WTC11 (cell line): ENCODE measurements at regions not wholly inside any gene's neighbourhood (a gene's known extent, or its start where the extent isn't known, plus 50 kb on each side); places are given as distances from the start of the nearest gene placed in this dataset.

ENCODE experiments used
- ATAC-seq: fragments of 200-7000 bp; cut with Tn5 transposase; 2 replicates; pipeline ENCODE4 v1.10.0; 2021; ENCODE audit warnings: mild to moderate bottlenecking, moderate library complexity
- CTCF ChIA-PET: fragments of 300-600 bp; sonication (Branson Sonifier 250); formaldehyde crosslinking; loops from one replicate; lab custom pipeline; 2021; ENCODE audit warnings: antibody characterized with exemption; lab: Charles Lee
- POLR2A ChIA-PET: fragments of 350-600 bp; sonication (Branson Sonifier 250); formaldehyde crosslinking; loops from one replicate; lab custom pipeline; 2021; ENCODE audit warnings: antibody characterized with exemption; lab: Charles Lee
- DNase-seq: peaks from one replicate; pipeline ENCODE4 v3.0.0; 2021; ENCODE audit warnings: low spot score
- H3K27ac Mint-ChIP-seq: 2 replicates; pipeline ENCODE4 v1.8.0; 2021; ENCODE audit warnings: mixed read lengths
- H3K27me3 Mint-ChIP-seq: 2 replicates; pipeline ENCODE4 v1.8.0; 2021; ENCODE audit warnings: low read depth, mild to moderate bottlenecking, moderate library complexity, mixed read lengths
- H3K36me3 Mint-ChIP-seq: 2 replicates; pipeline ENCODE4 v1.8.0; 2021; ENCODE audit warnings: mixed read lengths
- H3K4me1 Mint-ChIP-seq: 2 replicates; pipeline ENCODE4 v1.8.0; 2022; ENCODE audit warnings: mixed read lengths
- H3K4me3 Mint-ChIP-seq: 2 replicates; pipeline ENCODE4 v1.8.0; 2021; ENCODE audit warnings: mild to moderate bottlenecking, moderate library complexity, mixed read lengths
- H3K9me3 Mint-ChIP-seq: 2 replicates; pipeline ENCODE4 v1.8.0; 2021; ENCODE audit warnings: mixed read lengths
- CREM ChIP-seq: sonication (generic); formaldehyde crosslinking; IDR thresholded peaks from 2 replicates; pipeline ENCODE4 v1.8.1; 2022; ENCODE audit warnings: mild to moderate bottlenecking, missing genetic modification reagents, moderate library complexity
- CTCF ChIP-seq: fragments of 200-600 bp; IDR thresholded peaks from 2 replicates; pipeline ENCODE4 v1.8.0; 2022; ENCODE audit warnings: antibody characterized with exemption
- HMGA2 ChIP-seq: fragments of 250-450 bp; sonication (Bioruptor Pico); IDR thresholded peaks from 2 replicates; pipeline ENCODE4 v1.4.0; 2021; ENCODE audit warnings: mild to moderate bottlenecking, moderate library complexity
- HMGXB4 ChIP-seq: sonication (generic); formaldehyde crosslinking; IDR thresholded peaks from 2 replicates; pipeline ENCODE4 v1.8.1; 2023; ENCODE audit warnings: mild to moderate bottlenecking, moderate library complexity, missing genetic modification reagents
- JUN ChIP-seq: sonication (generic); formaldehyde crosslinking; IDR thresholded peaks from 2 replicates; pipeline ENCODE4 v1.8.0; 2023; ENCODE audit warnings: mild to moderate bottlenecking, missing genetic modification reagents
- NFYB ChIP-seq: sonication (generic); formaldehyde crosslinking; conservative IDR thresholded peaks from 2 replicates; pipeline ENCODE4 v1.8.0; 2022; ENCODE audit warnings: low read depth, missing genetic modification reagents
- TP53 ChIP-seq: sonication (generic); formaldehyde crosslinking; IDR thresholded peaks from 2 replicates; pipeline ENCODE4 v1.8.1; 2023; ENCODE audit warnings: mild to moderate bottlenecking, missing genetic modification reagents
- ZNF138 ChIP-seq: sonication (generic); formaldehyde crosslinking; conservative IDR thresholded peaks from 2 replicates; pipeline ENCODE4 v1.8.1; 2022; ENCODE audit warnings: mild to moderate bottlenecking, moderate library complexity, missing genetic modification reagents
- ZNF263 ChIP-seq: sonication (generic); formaldehyde crosslinking; IDR thresholded peaks from 2 replicates; pipeline ENCODE4 v1.8.1; 2022; ENCODE audit warnings: low read depth, mild to moderate bottlenecking, moderate library complexity, missing genetic modification reagents
- ZNF532 ChIP-seq: fragments of 250-450 bp; sonication (Bioruptor Pico); IDR thresholded peaks from 2 replicates; pipeline ENCODE4 v1.9.0; 2021; ENCODE audit warnings: mild to moderate bottlenecking, borderline replicate concordance
- TF ChIP-seq, protein P1 (sequence below): sonication (generic); formaldehyde crosslinking; IDR thresholded peaks from 2 replicates; pipeline ENCODE4 v1.8.0; 2023; ENCODE audit warnings: missing genetic modification reagents, mild to moderate bottlenecking, borderline replicate concordance
- TF ChIP-seq, protein P2 (sequence below): sonication (generic); formaldehyde crosslinking; conservative IDR thresholded peaks from 2 replicates; pipeline ENCODE4 v1.8.1; 2022; ENCODE audit warnings: mild to moderate bottlenecking, missing genetic modification reagents
- TF ChIP-seq, protein P3 (sequence below): sonication (generic); formaldehyde crosslinking; IDR thresholded peaks from 2 replicates; pipeline ENCODE4 v1.8.1; 2023; ENCODE audit warnings: mild to moderate bottlenecking, missing genetic modification reagents
- TF ChIP-seq, protein P4 (sequence below): sonication (generic); formaldehyde crosslinking; IDR thresholded peaks from 2 replicates; pipeline ENCODE4 v1.8.1; 2023; ENCODE audit warnings: mild to moderate bottlenecking, missing genetic modification reagents

- TF ChIP-seq, protein P1, sequence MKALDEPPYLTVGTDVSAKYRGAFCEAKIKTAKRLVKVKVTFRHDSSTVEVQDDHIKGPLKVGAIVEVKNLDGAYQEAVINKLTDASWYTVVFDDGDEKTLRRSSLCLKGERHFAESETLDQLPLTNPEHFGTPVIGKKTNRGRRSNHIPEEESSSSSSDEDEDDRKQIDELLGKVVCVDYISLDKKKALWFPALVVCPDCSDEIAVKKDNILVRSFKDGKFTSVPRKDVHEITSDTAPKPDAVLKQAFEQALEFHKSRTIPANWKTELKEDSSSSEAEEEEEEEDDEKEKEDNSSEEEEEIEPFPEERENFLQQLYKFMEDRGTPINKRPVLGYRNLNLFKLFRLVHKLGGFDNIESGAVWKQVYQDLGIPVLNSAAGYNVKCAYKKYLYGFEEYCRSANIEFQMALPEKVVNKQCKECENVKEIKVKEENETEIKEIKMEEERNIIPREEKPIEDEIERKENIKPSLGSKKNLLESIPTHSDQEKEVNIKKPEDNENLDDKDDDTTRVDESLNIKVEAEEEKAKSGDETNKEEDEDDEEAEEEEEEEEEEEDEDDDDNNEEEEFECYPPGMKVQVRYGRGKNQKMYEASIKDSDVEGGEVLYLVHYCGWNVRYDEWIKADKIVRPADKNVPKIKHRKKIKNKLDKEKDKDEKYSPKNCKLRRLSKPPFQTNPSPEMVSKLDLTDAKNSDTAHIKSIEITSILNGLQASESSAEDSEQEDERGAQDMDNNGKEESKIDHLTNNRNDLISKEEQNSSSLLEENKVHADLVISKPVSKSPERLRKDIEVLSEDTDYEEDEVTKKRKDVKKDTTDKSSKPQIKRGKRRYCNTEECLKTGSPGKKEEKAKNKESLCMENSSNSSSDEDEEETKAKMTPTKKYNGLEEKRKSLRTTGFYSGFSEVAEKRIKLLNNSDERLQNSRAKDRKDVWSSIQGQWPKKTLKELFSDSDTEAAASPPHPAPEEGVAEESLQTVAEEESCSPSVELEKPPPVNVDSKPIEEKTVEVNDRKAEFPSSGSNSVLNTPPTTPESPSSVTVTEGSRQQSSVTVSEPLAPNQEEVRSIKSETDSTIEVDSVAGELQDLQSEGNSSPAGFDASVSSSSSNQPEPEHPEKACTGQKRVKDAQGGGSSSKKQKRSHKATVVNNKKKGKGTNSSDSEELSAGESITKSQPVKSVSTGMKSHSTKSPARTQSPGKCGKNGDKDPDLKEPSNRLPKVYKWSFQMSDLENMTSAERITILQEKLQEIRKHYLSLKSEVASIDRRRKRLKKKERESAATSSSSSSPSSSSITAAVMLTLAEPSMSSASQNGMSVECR (CRISPR knock-in tag) = no peak
- TF ChIP-seq, protein P2, sequence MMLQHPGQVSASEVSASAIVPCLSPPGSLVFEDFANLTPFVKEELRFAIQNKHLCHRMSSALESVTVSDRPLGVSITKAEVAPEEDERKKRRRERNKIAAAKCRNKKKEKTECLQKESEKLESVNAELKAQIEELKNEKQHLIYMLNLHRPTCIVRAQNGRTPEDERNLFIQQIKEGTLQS = no peak
- TF ChIP-seq JUN (CRISPR knock-in tag) (no peak), HMGA2 (CRISPR knock-in tag) (no peak)
Observed at GRCh38 chr7:144995495-144995894, 159.6 kb upstream of the TPK1 start (continued).

DNA sequence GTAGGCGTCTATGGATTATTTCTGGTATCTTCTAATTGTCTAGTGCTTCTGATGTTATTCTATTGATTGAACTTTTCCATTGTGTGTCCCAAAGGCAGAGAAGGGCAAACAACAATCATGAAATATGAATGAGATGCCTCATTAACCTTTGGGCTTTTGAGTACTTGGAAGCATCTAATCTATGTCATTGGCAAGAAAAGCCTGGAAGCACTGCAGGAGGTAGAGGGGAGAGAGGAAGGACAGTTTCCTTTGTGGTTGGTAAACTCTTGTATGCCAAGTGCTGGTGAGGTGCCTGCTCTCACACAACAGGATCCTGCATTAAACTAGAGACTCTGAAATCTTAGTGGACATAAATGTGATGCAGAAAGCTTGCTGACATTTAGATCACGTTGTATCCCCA is 155.2 kb upstream of the TPK1 start:
- Mint-ChIP-seq H3K9me3 (peaks cover 19% of the 10 kb centered on the region), H3K27ac (no peak overlapping the region), H3K36me3 (peaks cover 14% of the 10 kb centered on the region), H3K4me1 (no peaks in the 10 kb centered on the region), H3K4me3 (no peak overlapping the region), H3K27me3 (no peaks in the 10 kb centered on the region)
- POLR2A ChIA-PET = no interaction called here
- no peak for DNase-seq
- CTCF ChIA-PET = no interaction called here
- no peak for TF ChIP-seq ZNF138
- TF ChIP-seq, protein P3, sequence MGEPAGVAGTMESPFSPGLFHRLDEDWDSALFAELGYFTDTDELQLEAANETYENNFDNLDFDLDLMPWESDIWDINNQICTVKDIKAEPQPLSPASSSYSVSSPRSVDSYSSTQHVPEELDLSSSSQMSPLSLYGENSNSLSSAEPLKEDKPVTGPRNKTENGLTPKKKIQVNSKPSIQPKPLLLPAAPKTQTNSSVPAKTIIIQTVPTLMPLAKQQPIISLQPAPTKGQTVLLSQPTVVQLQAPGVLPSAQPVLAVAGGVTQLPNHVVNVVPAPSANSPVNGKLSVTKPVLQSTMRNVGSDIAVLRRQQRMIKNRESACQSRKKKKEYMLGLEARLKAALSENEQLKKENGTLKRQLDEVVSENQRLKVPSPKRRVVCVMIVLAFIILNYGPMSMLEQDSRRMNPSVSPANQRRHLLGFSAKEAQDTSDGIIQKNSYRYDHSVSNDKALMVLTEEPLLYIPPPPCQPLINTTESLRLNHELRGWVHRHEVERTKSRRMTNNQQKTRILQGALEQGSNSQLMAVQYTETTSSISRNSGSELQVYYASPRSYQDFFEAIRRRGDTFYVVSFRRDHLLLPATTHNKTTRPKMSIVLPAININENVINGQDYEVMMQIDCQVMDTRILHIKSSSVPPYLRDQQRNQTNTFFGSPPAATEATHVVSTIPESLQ (CRISPR knock-in tag) = no peak
- TF ChIP-seq, protein P4, sequence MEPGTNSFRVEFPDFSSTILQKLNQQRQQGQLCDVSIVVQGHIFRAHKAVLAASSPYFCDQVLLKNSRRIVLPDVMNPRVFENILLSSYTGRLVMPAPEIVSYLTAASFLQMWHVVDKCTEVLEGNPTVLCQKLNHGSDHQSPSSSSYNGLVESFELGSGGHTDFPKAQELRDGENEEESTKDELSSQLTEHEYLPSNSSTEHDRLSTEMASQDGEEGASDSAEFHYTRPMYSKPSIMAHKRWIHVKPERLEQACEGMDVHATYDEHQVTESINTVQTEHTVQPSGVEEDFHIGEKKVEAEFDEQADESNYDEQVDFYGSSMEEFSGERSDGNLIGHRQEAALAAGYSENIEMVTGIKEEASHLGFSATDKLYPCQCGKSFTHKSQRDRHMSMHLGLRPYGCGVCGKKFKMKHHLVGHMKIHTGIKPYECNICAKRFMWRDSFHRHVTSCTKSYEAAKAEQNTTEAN (CRISPR knock-in tag) = no peak
- TF ChIP-seq CTCF = no peak
- TF ChIP-seq CREM (CRISPR knock-in tag) = no peak
- TF ChIP-seq HMGXB4 = no peak
- TF ChIP-seq TP53 (CRISPR knock-in tag) = no peak
- TF ChIP-seq NFYB (CRISPR knock-in tag) = no peak
- no peak for TF ChIP-seq ZNF532 (CRISPR knock-in tag)
- no peak for TF ChIP-seq ZNF263 (CRISPR knock-in tag)
- TF ChIP-seq, protein P2 = no peak
- no peak for ATAC-seq
